ENCODE measurements at regions not wholly inside any gene's neighbourhood (a gene's known extent, or its start where the extent isn't known, plus 50 kb on each side); places are given as distances from the start of the nearest gene placed in this dataset.

DNA sequence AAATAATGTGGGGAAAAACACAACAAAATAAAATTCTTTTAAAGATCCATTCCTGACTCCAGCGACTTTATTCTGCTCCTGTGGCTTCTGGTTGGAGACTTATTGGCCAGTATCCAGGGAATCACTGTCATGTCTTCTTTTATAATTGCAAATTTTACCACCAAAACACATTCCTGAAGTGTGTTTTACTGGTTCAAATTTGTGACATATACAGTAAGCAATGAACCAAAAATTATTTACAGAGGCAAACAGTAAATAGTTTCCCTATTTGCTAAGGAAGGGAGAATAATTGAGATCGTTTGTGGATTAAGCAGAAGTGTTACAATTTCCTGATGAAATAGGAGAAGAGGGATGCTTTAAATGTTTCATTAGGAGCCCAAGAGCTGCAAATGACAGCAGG lies 118.7 kb downstream of the ZNF281 start:
- Histone ChIP-seq H3K79me1 (ENCODE audit: insufficient read depth, low read depth, low read length, poor library complexity, severe bottlenecking) (no peaks in the 10 kb centered on the region), H2BK15ac (ENCODE audit: low read depth, low read length) (no peak overlapping the region), H2BK5ac (ENCODE audit: insufficient read length, low read length) (no peak overlapping the region), H3K79me2 (ENCODE audit: insufficient read depth, low read length) (no peaks in the 10 kb centered on the region), H4K91ac (ENCODE audit: insufficient read length, low read depth, low read length) (no peak overlapping the region), H4K20me1 (ENCODE audit: control insufficient read depth, insufficient read depth, insufficient read length) (no peaks in the 10 kb centered on the region), H3K9me3 (ENCODE audit: control insufficient read depth, low read depth, low read length) (no peaks in the 10 kb centered on the region), H2BK120ac (ENCODE audit: low read depth, low read length, poor library complexity, severe bottlenecking) (no peak overlapping the region), H2AK5ac (ENCODE audit: insufficient read length, low read length) (no peak overlapping the region), H4K8ac (replicated peaks; ENCODE audit: insufficient read length, low read depth, low read length) (no peak overlapping the region), H3K4ac (ENCODE audit: low read depth, low read length) (no peak overlapping the region), H3K4me1 (ENCODE audit: insufficient read depth, low read length) (peaks cover 2% of the 10 kb centered on the region; the same call in 1 of the 2 replicates), H3T11ph (ENCODE audit: low read length) (no peak overlapping the region), H3K18ac (ENCODE audit: insufficient read length, low read depth, low read length) (no peak overlapping the region), H2BK12ac (ENCODE audit: insufficient read length, low read depth, low read length) (no peak overlapping the region), H3K23ac (ENCODE audit: insufficient read length, low read depth, low read length) (no peak overlapping the region), H2BK20ac (ENCODE audit: low read depth, low read length, poor library complexity, severe bottlenecking) (no peak overlapping the region), H4K5ac (ENCODE audit: insufficient read length, low read depth, low read length) (no peak overlapping the region), H3K14ac (ENCODE audit: insufficient read depth, low read length) (no peak overlapping the region), H3K23me2 (ENCODE audit: insufficient read length, low read depth, low read length, poor library complexity, severe bottlenecking) (no peaks in the 10 kb centered on the region), H3K27me3 (ENCODE audit: insufficient read depth, low read length) (peaks cover 1% of the 10 kb centered on the region; the same call in 1 of the 2 replicates), H3K4me2 (ENCODE audit: insufficient read depth, insufficient read length, low read length) (no peak overlapping the region), H2AFZ (ENCODE audit: low read length) (no peak overlapping the region), H3K27ac (ENCODE audit: insufficient read length, low read depth, low read length) (no peak overlapping the region), H3K9ac (ENCODE audit: extremely low read depth, insufficient read length, low read length) (no peak overlapping the region), H3K56ac (ENCODE audit: insufficient read length, low read depth, low read length) (no peak overlapping the region)
- H3K27me3 Mint-ChIP-seq (ENCODE audit: low read depth), result peaks cover 68% of the 10 kb centered on the region
- TF ChIP-seq, protein P1, sequence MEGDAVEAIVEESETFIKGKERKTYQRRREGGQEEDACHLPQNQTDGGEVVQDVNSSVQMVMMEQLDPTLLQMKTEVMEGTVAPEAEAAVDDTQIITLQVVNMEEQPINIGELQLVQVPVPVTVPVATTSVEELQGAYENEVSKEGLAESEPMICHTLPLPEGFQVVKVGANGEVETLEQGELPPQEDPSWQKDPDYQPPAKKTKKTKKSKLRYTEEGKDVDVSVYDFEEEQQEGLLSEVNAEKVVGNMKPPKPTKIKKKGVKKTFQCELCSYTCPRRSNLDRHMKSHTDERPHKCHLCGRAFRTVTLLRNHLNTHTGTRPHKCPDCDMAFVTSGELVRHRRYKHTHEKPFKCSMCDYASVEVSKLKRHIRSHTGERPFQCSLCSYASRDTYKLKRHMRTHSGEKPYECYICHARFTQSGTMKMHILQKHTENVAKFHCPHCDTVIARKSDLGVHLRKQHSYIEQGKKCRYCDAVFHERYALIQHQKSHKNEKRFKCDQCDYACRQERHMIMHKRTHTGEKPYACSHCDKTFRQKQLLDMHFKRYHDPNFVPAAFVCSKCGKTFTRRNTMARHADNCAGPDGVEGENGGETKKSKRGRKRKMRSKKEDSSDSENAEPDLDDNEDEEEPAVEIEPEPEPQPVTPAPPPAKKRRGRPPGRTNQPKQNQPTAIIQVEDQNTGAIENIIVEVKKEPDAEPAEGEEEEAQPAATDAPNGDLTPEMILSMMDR (conservative IDR thresholded peaks at IDR 0.05), result no peak
- no peak overlapping the region for H3K4me3 Mint-ChIP-seq
- H3K36me3 Mint-ChIP-seq (ENCODE audit: insufficient read depth in 1 of 3, low read depth in 3 of 3), result no peaks in the 10 kb centered on the region
- peaks cover 6 to 12% of the 10 kb centered on the region in 2 experiments for H3K4me1 Mint-ChIP-seq
- no peak overlapping the region for H3K27ac Mint-ChIP-seq
- DNase-seq, result no peak
- WGBS (ENCODE audit: extremely low coverage, insufficient read length, low lambda C conversion rate), result no CpG with 5 or more reads among the region's 2 CpGs
- H3K9me3 Mint-ChIP-seq, result no peaks in the 10 kb centered on the region; a peak in 1 of 5 replicates

Data from H9 (cell line).